Liver (tissue), 8 donors: ENCODE measurements at regions not wholly inside any gene's neighbourhood (a gene's known extent, or its start where the extent isn't known, plus 50 kb on each side); places are given as distances from the start of the nearest gene placed in this dataset.

Experiments
- DNase-seq: peaks from one replicate; pipeline ENCODE4 v3.0.0-alpha.2; 2017; ENCODE audit warnings: low spot score
- H3K27ac ChIP-seq, 2 donors: one replicate each; pipeline ENCODE4 v1.7.0; 2013; ENCODE audit warnings: inconsistent platforms in 2 of 2, low read length in 2 of 2, control low read depth in 1 of 2, low read depth in 1 of 2, mild to moderate bottlenecking in 1 of 2
- H3K27me3 ChIP-seq, 4 donors: one replicate each; pipeline versions ENCODE4 v1.6.1 to v1.7.0; 2013; ENCODE audit warnings: low read length in 3 of 4, inconsistent platforms in 1 of 4, mild to moderate bottlenecking in 1 of 4, moderate library complexity in 1 of 4; ENCODE audit not compliant: control insufficient read depth in 4 of 4, insufficient read depth in 4 of 4
- H3K36me3 ChIP-seq, 4 donors: one replicate each; pipeline versions ENCODE4 v1.6.1 to v1.7.0; 2013; ENCODE audit warnings: low read length in 3 of 4, mild to moderate bottlenecking in 3 of 4, low read depth in 1 of 4, moderate library complexity in 1 of 4; ENCODE audit not compliant: control insufficient read depth in 4 of 4, insufficient read depth in 3 of 4
- H3K4me1 ChIP-seq, 4 donors: one replicate each; pipeline versions ENCODE4 v1.6.1 to v1.7.0; 2013; ENCODE audit warnings: low read length in 3 of 4, mild to moderate bottlenecking in 3 of 4, moderate library complexity in 1 of 4; ENCODE audit not compliant: control insufficient read depth in 4 of 4, insufficient read depth in 4 of 4
- H3K4me3 ChIP-seq, 3 donors: one replicate each; pipeline versions ENCODE4 v1.6.1 to v1.7.0; 2013; ENCODE audit warnings: low read length in 3 of 3, control low read depth in 1 of 3, low read depth in 1 of 3, mild to moderate bottlenecking in 1 of 3
- H3K9ac ChIP-seq, 2 donors: one replicate each; pipeline ENCODE4 v1.7.0; 2013; ENCODE audit warnings: low read length in 2 of 2, mild to moderate bottlenecking in 2 of 2, moderate library complexity in 2 of 2, control low read depth in 1 of 2, low read depth in 1 of 2
- H3K9me3 ChIP-seq, 4 donors: one replicate each; pipeline versions ENCODE4 v1.6.1 to v1.7.0; 2013; ENCODE audit warnings: low read length in 3 of 4; ENCODE audit not compliant: control insufficient read depth in 4 of 4
- EGR1 ChIP-seq, 2 donors: IDR thresholded peaks; 2 replicates each; pipeline ENCODE4 v1.6.1; 2016 to 2018; ENCODE audit warnings: antibody characterized with exemption in 2 of 2, low read depth in 2 of 2
- FOXA1 ChIP-seq: IDR thresholded peaks from 2 replicates; pipeline ENCODE4 v1.6.1; 2016; ENCODE audit warnings: antibody characterized with exemption
- FOXA2 ChIP-seq: IDR thresholded peaks from 2 replicates; pipeline ENCODE4 v1.6.1; 2016; ENCODE audit warnings: antibody characterized with exemption
- GABPA ChIP-seq, 2 donors: IDR thresholded peaks in 1 of 2; conservative IDR thresholded peaks in 1 of 2; 2 replicates each; pipeline ENCODE4 v1.6.1; 2016; ENCODE audit warnings: antibody characterized with exemption in 2 of 2, mild to moderate bottlenecking in 1 of 2, moderate library complexity in 1 of 2
- HNF4A ChIP-seq, 2 donors: conservative IDR thresholded peaks; 2 replicates each; pipeline ENCODE4 v1.6.1; 2016; ENCODE audit warnings: antibody characterized with exemption in 2 of 2, mild to moderate bottlenecking in 2 of 2
- HNF4G ChIP-seq: IDR thresholded peaks from 2 replicates; pipeline ENCODE4 v1.6.1; 2016; ENCODE audit warnings: antibody characterized with exemption
- JUND ChIP-seq, 2 donors: IDR thresholded peaks; 2 replicates each; pipeline ENCODE4 v1.6.1; 2016; ENCODE audit warnings: antibody characterized with exemption in 2 of 2
- NR2F2 ChIP-seq: IDR thresholded peaks from 2 replicates; pipeline ENCODE4 v1.6.1; 2016; ENCODE audit warnings: antibody characterized with exemption
- RAD21 ChIP-seq, 2 donors: IDR thresholded peaks; 2 replicates each; pipeline ENCODE4 v1.6.1; 2016; ENCODE audit warnings: antibody characterized with exemption in 2 of 2, mild to moderate bottlenecking in 2 of 2
- RXRA ChIP-seq, 2 donors: IDR thresholded peaks; 2 replicates each; pipeline ENCODE4 v1.6.1; 2017 to 2018; ENCODE audit warnings: antibody characterized with exemption in 2 of 2, mild to moderate bottlenecking in 1 of 2
- SP1 ChIP-seq: IDR thresholded peaks from 2 replicates; pipeline ENCODE4 v1.6.1; 2018; ENCODE audit warnings: antibody characterized with exemption, mild to moderate bottlenecking
- TAF1 ChIP-seq: conservative IDR thresholded peaks from 2 replicates; pipeline ENCODE4 v1.6.1; 2016; ENCODE audit warnings: antibody characterized with exemption, mild to moderate bottlenecking
- YY1 ChIP-seq: IDR thresholded peaks from 2 replicates; pipeline ENCODE4 v1.6.1; 2016; ENCODE audit warnings: antibody characterized with exemption, mild to moderate bottlenecking
- WGBS: extraction: QIAGEN DNeasy Blood & Tissue Kit; methylation state at CpG from one replicate; pipeline ENCODE4 v1.1.7; 2013; 5-methylcytosine and 5-hydroxymethylcytosine counted together
- TF ChIP-seq, protein P1 (sequence below): IDR thresholded peaks from 2 replicates; pipeline ENCODE4 v1.6.1; 2016; ENCODE audit warnings: antibody characterized with exemption
- TF ChIP-seq, protein P2 (sequence below): IDR thresholded peaks from 2 replicates; pipeline ENCODE4 v1.6.1; 2016; ENCODE audit warnings: antibody characterized with exemption, mild to moderate bottlenecking
- TF ChIP-seq, protein P3 (sequence below): IDR thresholded peaks from 2 replicates; pipeline ENCODE4 v1.6.1; 2016; ENCODE audit warnings: antibody characterized with exemption
- TF ChIP-seq, protein P4 (sequence below): fragments of 150-350 bp; IDR thresholded peaks from 2 replicates; pipeline ENCODE4 v1.5.1; 2017; ENCODE audit warnings: improper control_type of control experiment, low read depth, low read length; ENCODE audit not compliant: missing input control
- TF ChIP-seq, protein P5 (sequence below): IDR thresholded peaks from 2 replicates; pipeline ENCODE4 v1.6.1; 2016; ENCODE audit warnings: antibody characterized with exemption
- donor health status: healthy.
- donor health status: healthy.
- donor health status: healthy.
- donor health status: healthy.
- donor health status: healthy.

DNA sequence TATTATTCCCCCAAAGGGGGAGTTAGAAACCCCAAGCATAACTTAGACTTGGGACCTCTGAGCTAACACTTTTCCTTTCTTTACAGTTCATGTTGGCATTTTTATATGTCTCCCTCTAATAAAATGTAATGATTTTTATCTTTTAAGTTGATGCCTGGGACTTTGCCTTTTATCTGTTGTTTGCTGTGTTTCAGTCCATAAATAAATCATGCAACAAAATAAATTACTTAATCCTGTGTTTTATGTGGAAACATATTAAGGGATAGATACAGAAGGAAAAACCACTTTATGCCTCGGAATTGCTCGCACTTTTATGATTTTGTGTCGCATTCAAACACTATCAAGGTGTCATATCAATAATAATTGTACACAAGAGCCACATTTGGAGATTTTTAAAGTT is 93.7 kb upstream of the TBC1D5 start:
- no peak overlapping the region for H3K27ac ChIP-seq
- H3K4me3 ChIP-seq: no peak overlapping the region
- 96% methylated on average over 3 of the region's 3 CpGs for WGBS
- H3K36me3 ChIP-seq: no peaks in the 10 kb centered on the region
- H3K4me1 ChIP-seq: peaks cover 0 to 2% (median 0%) of the 10 kb centered on the region in 4 donors
- H3K9ac ChIP-seq: no peak overlapping the region
- no peak for DNase-seq
- TF ChIP-seq GABPA (IDR thresholded peaks at IDR 0.05 in 1 of 2, conservative IDR thresholded peaks at IDR 0.05 in 1 of 2) (no peak), EGR1 (IDR thresholded peaks at IDR 0.05; ENCODE audit: low read depth in 2 of 2) (no peak), SP1 (no peak), NR2F2 (no peak), TAF1 (no peak), RAD21 (IDR thresholded peaks at IDR 0.05) (no peak)
- TF ChIP-seq, protein P1, sequence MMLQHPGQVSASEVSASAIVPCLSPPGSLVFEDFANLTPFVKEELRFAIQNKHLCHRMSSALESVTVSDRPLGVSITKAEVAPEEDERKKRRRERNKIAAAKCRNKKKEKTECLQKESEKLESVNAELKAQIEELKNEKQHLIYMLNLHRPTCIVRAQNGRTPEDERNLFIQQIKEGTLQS: no peak
- TF ChIP-seq, protein P2, sequence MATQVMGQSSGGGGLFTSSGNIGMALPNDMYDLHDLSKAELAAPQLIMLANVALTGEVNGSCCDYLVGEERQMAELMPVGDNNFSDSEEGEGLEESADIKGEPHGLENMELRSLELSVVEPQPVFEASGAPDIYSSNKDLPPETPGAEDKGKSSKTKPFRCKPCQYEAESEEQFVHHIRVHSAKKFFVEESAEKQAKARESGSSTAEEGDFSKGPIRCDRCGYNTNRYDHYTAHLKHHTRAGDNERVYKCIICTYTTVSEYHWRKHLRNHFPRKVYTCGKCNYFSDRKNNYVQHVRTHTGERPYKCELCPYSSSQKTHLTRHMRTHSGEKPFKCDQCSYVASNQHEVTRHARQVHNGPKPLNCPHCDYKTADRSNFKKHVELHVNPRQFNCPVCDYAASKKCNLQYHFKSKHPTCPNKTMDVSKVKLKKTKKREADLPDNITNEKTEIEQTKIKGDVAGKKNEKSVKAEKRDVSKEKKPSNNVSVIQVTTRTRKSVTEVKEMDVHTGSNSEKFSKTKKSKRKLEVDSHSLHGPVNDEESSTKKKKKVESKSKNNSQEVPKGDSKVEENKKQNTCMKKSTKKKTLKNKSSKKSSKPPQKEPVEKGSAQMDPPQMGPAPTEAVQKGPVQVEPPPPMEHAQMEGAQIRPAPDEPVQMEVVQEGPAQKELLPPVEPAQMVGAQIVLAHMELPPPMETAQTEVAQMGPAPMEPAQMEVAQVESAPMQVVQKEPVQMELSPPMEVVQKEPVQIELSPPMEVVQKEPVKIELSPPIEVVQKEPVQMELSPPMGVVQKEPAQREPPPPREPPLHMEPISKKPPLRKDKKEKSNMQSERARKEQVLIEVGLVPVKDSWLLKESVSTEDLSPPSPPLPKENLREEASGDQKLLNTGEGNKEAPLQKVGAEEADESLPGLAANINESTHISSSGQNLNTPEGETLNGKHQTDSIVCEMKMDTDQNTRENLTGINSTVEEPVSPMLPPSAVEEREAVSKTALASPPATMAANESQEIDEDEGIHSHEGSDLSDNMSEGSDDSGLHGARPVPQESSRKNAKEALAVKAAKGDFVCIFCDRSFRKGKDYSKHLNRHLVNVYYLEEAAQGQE: no peak
- no peaks in the 10 kb centered on the region for H3K9me3 ChIP-seq
- H3K27me3 ChIP-seq: no peaks in the 10 kb centered on the region

DNA sequence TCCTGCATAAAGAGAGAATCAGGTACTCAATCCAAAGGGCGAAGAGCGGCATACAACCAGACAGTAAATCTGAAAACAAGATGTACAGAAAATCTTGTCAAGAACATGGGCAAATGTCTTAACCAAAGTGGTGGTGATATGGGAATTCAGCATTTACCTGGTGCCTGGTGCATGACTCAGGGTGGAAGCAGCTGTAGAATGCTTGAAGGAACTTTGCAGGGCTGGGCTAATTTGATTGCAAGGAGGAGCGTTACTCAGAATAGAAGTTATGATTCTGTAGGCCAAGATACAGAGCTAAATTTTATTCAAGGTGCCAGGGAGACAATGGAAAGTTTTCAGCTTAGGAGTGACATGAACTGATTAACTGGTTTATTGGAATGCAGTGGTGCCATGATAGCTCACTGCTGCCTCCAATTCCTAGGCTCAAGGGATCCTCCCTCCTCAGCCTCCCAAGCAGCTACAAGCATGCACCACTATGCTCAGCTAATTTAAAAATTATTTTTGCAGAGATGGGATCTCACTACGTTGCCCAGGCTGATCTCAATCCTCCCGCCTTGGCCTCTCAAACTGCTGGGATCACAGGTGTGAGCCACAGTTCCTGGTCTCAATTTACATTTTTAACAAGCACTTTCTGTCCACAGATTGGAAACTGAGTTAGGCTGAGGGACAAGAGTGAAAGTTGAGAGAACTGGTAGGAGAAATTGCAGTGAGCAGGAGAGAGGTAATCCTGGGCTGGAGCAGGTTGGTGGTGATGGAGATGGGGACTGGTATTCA is 91.5 kb upstream of the TBC1D5 start:
- Histone ChIP-seq H3K27ac (no peak overlapping the region), H3K9ac (no peak overlapping the region), H3K9me3 (no peaks in the 10 kb centered on the region), H3K4me1 (no peaks in the 10 kb centered on the region), H3K27me3 (no peaks in the 10 kb centered on the region), H3K4me3 (no peak overlapping the region), H3K36me3 (no peaks in the 10 kb centered on the region)
- 95% methylated on average over 5 of the region's 5 CpGs for WGBS
- DNase-seq: no peak
- TF ChIP-seq, protein P3, sequence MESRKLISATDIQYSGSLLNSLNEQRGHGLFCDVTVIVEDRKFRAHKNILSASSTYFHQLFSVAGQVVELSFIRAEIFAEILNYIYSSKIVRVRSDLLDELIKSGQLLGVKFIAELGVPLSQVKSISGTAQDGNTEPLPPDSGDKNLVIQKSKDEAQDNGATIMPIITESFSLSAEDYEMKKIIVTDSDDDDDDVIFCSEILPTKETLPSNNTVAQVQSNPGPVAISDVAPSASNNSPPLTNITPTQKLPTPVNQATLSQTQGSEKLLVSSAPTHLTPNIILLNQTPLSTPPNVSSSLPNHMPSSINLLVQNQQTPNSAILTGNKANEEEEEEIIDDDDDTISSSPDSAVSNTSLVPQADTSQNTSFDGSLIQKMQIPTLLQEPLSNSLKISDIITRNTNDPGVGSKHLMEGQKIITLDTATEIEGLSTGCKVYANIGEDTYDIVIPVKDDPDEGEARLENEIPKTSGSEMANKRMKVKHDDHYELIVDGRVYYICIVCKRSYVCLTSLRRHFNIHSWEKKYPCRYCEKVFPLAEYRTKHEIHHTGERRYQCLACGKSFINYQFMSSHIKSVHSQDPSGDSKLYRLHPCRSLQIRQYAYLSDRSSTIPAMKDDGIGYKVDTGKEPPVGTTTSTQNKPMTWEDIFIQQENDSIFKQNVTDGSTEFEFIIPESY: no peak
- TF ChIP-seq NR2F2: no peak
- TF ChIP-seq RXRA (IDR thresholded peaks at IDR 0.05): no peak
- TF ChIP-seq, protein P4, sequence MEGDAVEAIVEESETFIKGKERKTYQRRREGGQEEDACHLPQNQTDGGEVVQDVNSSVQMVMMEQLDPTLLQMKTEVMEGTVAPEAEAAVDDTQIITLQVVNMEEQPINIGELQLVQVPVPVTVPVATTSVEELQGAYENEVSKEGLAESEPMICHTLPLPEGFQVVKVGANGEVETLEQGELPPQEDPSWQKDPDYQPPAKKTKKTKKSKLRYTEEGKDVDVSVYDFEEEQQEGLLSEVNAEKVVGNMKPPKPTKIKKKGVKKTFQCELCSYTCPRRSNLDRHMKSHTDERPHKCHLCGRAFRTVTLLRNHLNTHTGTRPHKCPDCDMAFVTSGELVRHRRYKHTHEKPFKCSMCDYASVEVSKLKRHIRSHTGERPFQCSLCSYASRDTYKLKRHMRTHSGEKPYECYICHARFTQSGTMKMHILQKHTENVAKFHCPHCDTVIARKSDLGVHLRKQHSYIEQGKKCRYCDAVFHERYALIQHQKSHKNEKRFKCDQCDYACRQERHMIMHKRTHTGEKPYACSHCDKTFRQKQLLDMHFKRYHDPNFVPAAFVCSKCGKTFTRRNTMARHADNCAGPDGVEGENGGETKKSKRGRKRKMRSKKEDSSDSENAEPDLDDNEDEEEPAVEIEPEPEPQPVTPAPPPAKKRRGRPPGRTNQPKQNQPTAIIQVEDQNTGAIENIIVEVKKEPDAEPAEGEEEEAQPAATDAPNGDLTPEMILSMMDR: no peak
- TF ChIP-seq HNF4A (conservative IDR thresholded peaks at IDR 0.05): no peak
- no peak for TF ChIP-seq FOXA2
- TF ChIP-seq, protein P2: no peak
- TF ChIP-seq YY1: no peak
- no peak for TF ChIP-seq HNF4G
- TF ChIP-seq GABPA (IDR thresholded peaks at IDR 0.05 in 1 of 2, conservative IDR thresholded peaks at IDR 0.05 in 1 of 2): no peak
- no peak for TF ChIP-seq TAF1
- TF ChIP-seq JUND (IDR thresholded peaks at IDR 0.05): no peak
- TF ChIP-seq, protein P5, sequence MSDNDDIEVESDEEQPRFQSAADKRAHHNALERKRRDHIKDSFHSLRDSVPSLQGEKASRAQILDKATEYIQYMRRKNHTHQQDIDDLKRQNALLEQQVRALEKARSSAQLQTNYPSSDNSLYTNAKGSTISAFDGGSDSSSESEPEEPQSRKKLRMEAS: no peak
- TF ChIP-seq SP1: no peak
- TF ChIP-seq, protein P1: no peak
- TF ChIP-seq EGR1 (IDR thresholded peaks at IDR 0.05; ENCODE audit: low read depth in 2 of 2): no peak
- no peak for TF ChIP-seq RAD21 (IDR thresholded peaks at IDR 0.05)
- TF ChIP-seq FOXA1: no peak
